VCaP (cell line): ENCODE measurements at regions not wholly inside any gene's neighbourhood (a gene's known extent, or its start where the extent isn't known, plus 50 kb on each side); places are given as distances from the start of the nearest gene placed in this dataset.
"Not testable (repeated sequence)": the region's sequence is repeated elsewhere in the genome, so short reads cannot be mapped to it uniquely, and the experiment has no call there.

Experiments used
- H3K27ac ChIP-seq: fragments of 450-650 bp; 2 replicates; pipeline ENCODE4 v1.5.1; 2017
- TF ChIP-seq, protein P1 (sequence below): fragments of 450-650 bp; conservative IDR thresholded peaks from 2 replicates; pipeline ENCODE4 v1.5.1; 2017; ENCODE audit warnings: mild to moderate bottlenecking, moderate library complexity

DNA sequence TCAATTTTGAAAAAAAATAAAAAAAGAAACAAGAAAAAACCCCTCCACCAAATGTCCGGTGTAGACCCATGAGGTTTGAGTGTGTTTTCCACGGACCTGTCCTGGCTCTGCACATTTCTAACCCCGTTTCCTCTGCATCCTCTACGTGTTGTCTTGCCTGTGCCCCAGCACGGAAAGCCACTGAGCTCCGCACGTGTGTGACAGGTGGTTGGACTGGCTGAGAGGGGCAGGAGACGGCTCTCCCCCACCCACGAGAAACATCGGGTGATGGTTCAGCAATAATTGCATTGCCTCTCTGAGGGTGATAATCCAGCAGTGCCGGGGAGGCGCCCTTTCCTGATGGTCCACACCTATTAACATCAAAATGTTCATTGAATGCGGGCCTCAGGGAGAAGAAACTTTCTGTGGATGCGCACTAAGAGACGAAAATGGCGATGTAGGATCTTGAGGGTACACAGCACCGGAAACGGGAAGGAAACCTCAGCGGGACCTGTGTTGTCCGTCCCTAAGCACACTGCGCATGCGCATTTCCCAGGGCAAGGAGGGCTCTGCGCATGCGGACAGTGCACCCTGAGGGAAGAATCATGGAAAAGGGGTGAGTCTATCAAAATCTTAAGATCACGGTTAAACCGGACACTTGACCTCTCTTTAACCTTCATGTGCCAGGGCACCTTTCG is 470.1 kb upstream of the ADARB2 start:
- no peak overlapping the region for H3K27ac ChIP-seq
- TF ChIP-seq, protein P1, sequence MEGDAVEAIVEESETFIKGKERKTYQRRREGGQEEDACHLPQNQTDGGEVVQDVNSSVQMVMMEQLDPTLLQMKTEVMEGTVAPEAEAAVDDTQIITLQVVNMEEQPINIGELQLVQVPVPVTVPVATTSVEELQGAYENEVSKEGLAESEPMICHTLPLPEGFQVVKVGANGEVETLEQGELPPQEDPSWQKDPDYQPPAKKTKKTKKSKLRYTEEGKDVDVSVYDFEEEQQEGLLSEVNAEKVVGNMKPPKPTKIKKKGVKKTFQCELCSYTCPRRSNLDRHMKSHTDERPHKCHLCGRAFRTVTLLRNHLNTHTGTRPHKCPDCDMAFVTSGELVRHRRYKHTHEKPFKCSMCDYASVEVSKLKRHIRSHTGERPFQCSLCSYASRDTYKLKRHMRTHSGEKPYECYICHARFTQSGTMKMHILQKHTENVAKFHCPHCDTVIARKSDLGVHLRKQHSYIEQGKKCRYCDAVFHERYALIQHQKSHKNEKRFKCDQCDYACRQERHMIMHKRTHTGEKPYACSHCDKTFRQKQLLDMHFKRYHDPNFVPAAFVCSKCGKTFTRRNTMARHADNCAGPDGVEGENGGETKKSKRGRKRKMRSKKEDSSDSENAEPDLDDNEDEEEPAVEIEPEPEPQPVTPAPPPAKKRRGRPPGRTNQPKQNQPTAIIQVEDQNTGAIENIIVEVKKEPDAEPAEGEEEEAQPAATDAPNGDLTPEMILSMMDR: no peak

DNA sequence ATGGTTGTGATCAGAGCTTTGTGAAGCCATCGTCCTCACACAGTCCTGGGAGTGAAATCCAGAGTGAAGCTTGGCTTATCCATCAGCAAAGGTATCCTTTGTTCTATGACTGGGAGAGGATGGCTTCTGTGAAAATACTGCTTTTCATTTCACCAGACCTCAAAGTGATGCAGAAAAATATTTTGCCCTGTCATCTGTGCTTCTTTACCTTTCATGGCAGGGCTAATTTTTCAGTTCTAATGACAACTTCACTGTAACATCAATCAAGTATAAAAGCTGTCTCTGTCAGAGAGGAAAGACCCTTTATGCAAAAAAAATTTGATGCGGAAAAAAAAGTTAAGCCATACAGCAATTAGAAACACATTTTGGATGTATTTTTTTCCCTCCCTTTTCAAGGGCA is 468.1 kb upstream of the ADARB2 start:
- no peak overlapping the region for H3K27ac ChIP-seq
- TF ChIP-seq, protein P1: no peak

DNA sequence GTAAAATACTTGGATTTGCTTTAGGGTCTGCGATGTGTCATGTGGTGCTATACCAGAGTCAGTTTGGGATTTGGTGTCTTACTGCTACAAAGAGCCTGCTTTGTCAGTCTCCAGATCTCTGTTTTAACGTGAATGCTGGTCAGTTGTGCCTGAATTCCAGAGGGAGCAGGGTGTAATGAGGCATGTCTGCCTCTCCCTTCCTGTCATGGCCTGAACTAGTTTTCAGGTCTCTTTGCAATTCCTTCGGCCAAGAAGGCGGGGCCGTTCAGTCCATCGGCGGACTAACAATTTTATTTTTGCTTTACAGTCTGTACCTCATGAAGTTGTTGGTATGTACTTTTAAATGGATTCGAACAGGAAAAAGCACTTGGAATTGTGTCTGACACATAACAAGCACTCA is 465.1 kb upstream of the ADARB2 start:
- no peak overlapping the region for H3K27ac ChIP-seq
- TF ChIP-seq, protein P1: no peak

DNA sequence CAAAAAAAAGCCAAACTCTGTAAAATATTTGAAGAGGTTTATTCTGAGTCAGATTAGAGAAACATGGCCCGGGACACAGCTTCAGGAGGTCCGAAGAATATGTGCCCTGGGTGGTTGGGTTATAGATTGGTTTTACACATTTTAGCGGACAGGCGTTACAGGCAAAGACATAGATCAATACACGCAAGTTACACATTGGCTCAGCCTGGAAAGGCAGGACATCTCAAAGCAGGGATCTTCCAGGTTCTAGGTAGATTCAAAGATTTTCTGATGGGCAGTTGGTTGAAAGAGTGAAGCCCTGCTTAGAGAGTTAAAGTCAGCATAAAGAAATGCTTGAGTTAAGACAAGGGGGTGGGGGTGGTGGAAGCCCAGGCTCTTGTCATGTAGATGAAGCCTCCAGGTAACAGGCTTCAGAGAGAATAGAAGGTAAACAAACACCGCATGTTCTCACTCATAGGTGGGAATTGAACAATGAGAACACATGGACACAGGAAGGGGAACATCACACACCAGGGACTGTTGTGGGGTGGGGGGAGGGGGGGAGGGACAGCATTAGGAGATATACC is 464.3 kb upstream of the ADARB2 start:
- TF ChIP-seq, protein P1: no peak
- H3K27ac ChIP-seq: no peak overlapping the region

DNA sequence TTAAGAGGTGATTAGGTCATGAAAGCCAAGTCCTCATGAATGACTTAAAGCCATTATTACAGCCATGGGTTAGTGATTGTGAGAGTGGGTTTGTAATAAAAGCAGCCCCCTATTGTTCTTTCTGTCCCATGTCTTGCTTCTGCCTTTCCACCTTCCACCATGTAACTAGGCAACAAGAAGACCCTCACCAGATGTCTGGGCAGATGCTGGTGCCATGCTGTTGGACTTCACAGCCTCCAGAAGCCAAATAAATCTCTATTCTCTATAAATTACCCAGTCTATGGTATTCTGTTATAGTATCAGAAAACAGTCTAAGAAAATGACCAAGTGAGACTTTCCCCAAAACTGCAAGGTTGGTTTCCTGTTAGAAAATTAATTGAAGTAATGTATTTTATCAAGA is 460.3 kb upstream of the ADARB2 start:
- TF ChIP-seq, protein P1: no peak
- no peak overlapping the region for H3K27ac ChIP-seq

DNA sequence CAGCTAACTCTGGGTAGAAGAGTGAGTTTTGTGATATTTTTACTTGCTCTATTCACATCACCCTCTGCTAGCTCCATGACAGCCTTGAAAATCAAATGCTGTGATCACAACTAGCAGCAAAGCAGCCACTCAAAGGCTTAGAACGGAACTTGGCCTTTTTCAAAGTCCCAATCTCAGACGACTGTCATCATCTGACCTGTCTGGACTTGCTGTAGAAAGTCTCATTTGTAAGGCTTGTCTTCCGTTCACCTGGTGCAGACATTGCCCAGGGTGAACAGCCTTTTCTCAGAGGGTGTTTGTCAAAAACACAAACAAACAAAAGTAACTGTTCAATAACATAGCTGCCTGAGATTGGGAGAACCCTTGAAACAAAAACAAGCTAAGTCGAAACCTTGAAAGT is 458.9 kb upstream of the ADARB2 start:
- TF ChIP-seq, protein P1: no peak
- no peak overlapping the region for H3K27ac ChIP-seq

DNA sequence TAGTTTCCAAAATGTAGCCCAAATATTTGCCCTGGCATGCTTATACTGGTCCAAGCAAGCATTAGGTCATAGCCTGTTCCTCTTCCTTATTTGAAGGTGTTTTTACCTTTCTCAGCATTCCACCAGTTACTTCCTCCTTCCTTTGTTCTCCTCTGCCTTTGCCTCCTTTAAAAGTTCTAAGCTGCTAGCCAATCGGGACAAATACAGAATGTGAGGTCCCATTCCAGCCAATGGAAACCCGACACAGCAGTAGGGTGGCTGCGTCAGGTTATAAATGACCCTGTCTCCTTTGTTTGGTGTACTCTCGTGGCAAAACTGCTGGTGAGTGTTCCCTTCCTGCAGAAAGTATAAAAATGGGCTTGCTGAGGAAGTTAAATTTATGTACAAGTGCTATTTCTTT is 452.0 kb upstream of the ADARB2 start:
- H3K27ac ChIP-seq: not testable (repeated sequence)

DNA sequence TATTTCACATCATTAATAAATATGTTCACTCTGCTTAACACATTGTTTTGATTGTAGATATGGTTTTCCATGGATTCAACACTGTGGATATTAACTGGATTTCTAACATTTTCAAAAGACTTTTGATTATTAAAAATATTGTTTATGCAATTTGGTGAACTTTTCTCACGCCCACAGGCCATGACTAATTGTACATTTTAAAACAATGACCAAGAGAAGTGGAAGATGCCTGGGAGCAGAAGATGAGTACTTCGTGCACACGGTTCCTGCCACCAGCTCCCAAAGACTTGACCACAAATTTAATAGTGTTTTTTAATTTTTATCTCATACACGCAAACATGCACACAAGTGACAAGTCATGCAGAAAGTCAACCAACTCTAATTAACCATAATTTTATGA is 451.0 kb upstream of the ADARB2 start:
- TF ChIP-seq, protein P1: no peak
- no peak overlapping the region for H3K27ac ChIP-seq
